Hematopoietic multipotent progenitor cell treated with erythropoietin and hydrocortisone succinate and interleukin-3 and kit ligand, for 15 days (in vitro differentiated cells): ENCODE measurements at regions not wholly inside any gene's neighbourhood (a gene's known extent, or its start where the extent isn't known, plus 50 kb on each side); places are given as distances from the start of the nearest gene placed in this dataset.

Experiments used
- DNase-seq: peaks from one replicate; pipeline ENCODE4 v3.0.0-alpha.2; 2015; ENCODE audit warnings: low spot score

GRCh38 chr1:115233598-115233997 is 104.5 kb downstream of the NGF start:
- DNase-seq: no peak

- DNase-seq: no peak
Observed at GRCh38 chr1:115230281-115230680, 107.8 kb downstream of the NGF start.

- no peak for DNase-seq
Observed at GRCh38 chr1:115229016-115229415, 109.0 kb downstream of the NGF start.

- DNase-seq: no peak
Observed at GRCh38 chr1:115228191-115228590, 109.9 kb downstream of the NGF start.

GRCh38 chr1:115227346-115228082 is 110.5 kb downstream of the NGF start:
- DNase-seq: no peak

- DNase-seq: no peak
Observed at GRCh38 chr1:115225993-115226685, 111.9 kb downstream of the NGF start.

GRCh38 chr1:115224636-115225035 is 113.4 kb downstream of the NGF start:
- no peak for DNase-seq

- no peak for DNase-seq
Observed at GRCh38 chr1:115222616-115223402, 115.2 kb downstream of the NGF start.

GRCh38 chr1:115220340-115221270 is 117.4 kb downstream of the NGF start:
- no peak for DNase-seq

GRCh38 chr1:115219927-115220326 is 118.1 kb downstream of the NGF start:
- DNase-seq: no peak

GRCh38 chr1:115218699-115219098 is 119.3 kb downstream of the NGF start:
- DNase-seq: no peak

GRCh38 chr1:115218034-115218405 is 120.0 kb downstream of the NGF start:
- no peak for DNase-seq

- DNase-seq: no peak
Observed at GRCh38 chr1:115217150-115218033, 120.7 kb downstream of the NGF start.

GRCh38 chr1:115215703-115216521 is 122.1 kb downstream of the NGF start:
- no peak for DNase-seq

GRCh38 chr1:115215110-115215509 is 122.9 kb downstream of the NGF start:
- no peak for DNase-seq

- no peak for DNase-seq
Observed at GRCh38 chr1:115214098-115214497, 124.0 kb downstream of the NGF start.

GRCh38 chr1:115213130-115213529 is 123.8 kb upstream of the TSPAN2 start:
- no peak for DNase-seq

GRCh38 chr1:115211071-115211745 is 121.9 kb upstream of the TSPAN2 start:
- no peak for DNase-seq

GRCh38 chr1:115210302-115210711 is 121.0 kb upstream of the TSPAN2 start:
- no peak for DNase-seq
